Astrocyte (in vitro differentiated cells and primary cell): ENCODE measurements at regions not wholly inside any gene's neighbourhood (a gene's known extent, or its start where the extent isn't known, plus 50 kb on each side); places are given as distances from the start of the nearest gene placed in this dataset.

Experiments
- EZH2 ChIP-seq: IDR thresholded peaks from 2 replicates; pipeline ENCODE4 v1.6.1; 2012; ENCODE audit warnings: mild to moderate bottlenecking, low read length, inconsistent platforms; ENCODE audit not compliant: insufficient read depth
- TF ChIP-seq, protein P1 (sequence below): IDR thresholded peaks from 2 replicates; pipeline ENCODE4 v1.5.1; 2011; ENCODE audit warnings: low read depth, mild to moderate bottlenecking, inconsistent platforms, low read length, moderate library complexity; ENCODE audit not compliant: insufficient read depth

GRCh38 chr5:158017469-158017868, 158.5 kb upstream of the CLINT1 start:
- no peak for TF ChIP-seq EZH2
- TF ChIP-seq, protein P1, sequence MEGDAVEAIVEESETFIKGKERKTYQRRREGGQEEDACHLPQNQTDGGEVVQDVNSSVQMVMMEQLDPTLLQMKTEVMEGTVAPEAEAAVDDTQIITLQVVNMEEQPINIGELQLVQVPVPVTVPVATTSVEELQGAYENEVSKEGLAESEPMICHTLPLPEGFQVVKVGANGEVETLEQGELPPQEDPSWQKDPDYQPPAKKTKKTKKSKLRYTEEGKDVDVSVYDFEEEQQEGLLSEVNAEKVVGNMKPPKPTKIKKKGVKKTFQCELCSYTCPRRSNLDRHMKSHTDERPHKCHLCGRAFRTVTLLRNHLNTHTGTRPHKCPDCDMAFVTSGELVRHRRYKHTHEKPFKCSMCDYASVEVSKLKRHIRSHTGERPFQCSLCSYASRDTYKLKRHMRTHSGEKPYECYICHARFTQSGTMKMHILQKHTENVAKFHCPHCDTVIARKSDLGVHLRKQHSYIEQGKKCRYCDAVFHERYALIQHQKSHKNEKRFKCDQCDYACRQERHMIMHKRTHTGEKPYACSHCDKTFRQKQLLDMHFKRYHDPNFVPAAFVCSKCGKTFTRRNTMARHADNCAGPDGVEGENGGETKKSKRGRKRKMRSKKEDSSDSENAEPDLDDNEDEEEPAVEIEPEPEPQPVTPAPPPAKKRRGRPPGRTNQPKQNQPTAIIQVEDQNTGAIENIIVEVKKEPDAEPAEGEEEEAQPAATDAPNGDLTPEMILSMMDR: no peak
